Transverse colon (tissue), 4 donors: ENCODE measurements at regions not wholly inside any gene's neighbourhood (a gene's known extent, or its start where the extent isn't known, plus 50 kb on each side); places are given as distances from the start of the nearest gene placed in this dataset.

ENCODE experiments used
- DNase-seq: peaks from one replicate; pipeline ENCODE4 v3.0.0-alpha.2; 2019
- H3K27ac ChIP-seq, 4 donors: fragments of 200-600 bp; sonication (generic); 2 replicates each; pipeline ENCODE4 v1.5.1; 2016 to 2018; ENCODE audit warnings: inconsistent platforms in 4 of 4
- H3K27me3 ChIP-seq: fragments of 200-600 bp; sonication (generic); 2 replicates; pipeline ENCODE4 v1.5.1; 2017; ENCODE audit warnings: inconsistent platforms
- H3K36me3 ChIP-seq, 4 donors: fragments of 200-600 bp; sonication (generic); 2 replicates each; pipeline ENCODE4 v1.5.1; 2017 to 2019; ENCODE audit warnings: inconsistent platforms in 4 of 4
- H3K4me1 ChIP-seq, 4 donors: fragments of 200-600 bp; sonication (generic); 2 replicates each; pipeline ENCODE4 v1.5.1; 2017 to 2020; ENCODE audit warnings: inconsistent platforms in 4 of 4
- H3K4me3 ChIP-seq, 4 donors: fragments of 200-600 bp; sonication (generic); 1 replicate in 1 of 4; 2 replicates in 3 of 4; pipeline versions ENCODE4 v1.5.1 to v1.6.1; 2017 to 2019; ENCODE audit warnings: inconsistent platforms in 4 of 4
- H3K9me3 ChIP-seq, 2 donors: fragments of 200-600 bp; sonication (generic); 2 replicates each; pipeline ENCODE4 v1.5.1; 2017 to 2019; ENCODE audit warnings: inconsistent platforms in 2 of 2
- CTCF ChIP-seq, 5 experiments: fragments of 200-600 bp in 3 of 5; fragments of 450-650 bp in 2 of 5; sonication (generic) in 3 of 5; IDR thresholded peaks; 1 replicate in 2 of 5; 2 replicates in 3 of 5; pipeline ENCODE4 v1.5.1; 2016 to 2017; ENCODE audit warnings: antibody characterized with exemption in 5 of 5, inconsistent platforms in 3 of 5, mild to moderate bottlenecking in 2 of 5, moderate library complexity in 1 of 5
- EP300 ChIP-seq: sonication (generic); formaldehyde crosslinking; IDR thresholded peaks from one replicate; pipeline ENCODE4 v1.6.1; 2017; ENCODE audit warnings: antibody characterized with exemption, low read depth
- POLR2A ChIP-seq: fragments of 450-650 bp; IDR thresholded peaks from one replicate; pipeline ENCODE4 v1.6.1; 2016; ENCODE audit warnings: antibody characterized with exemption, mild to moderate bottlenecking, moderate library complexity
- POLR2AphosphoS5 ChIP-seq, 3 donors: sonication (generic); formaldehyde crosslinking; IDR thresholded peaks; one replicate each; pipeline ENCODE4 v1.6.1; 2016; ENCODE audit warnings: antibody characterized with exemption in 3 of 3
- WGBS, 2 donors: methylation state at CpG; one replicate each; pipeline ENCODE4 v1.1.5; 2018; ENCODE audit warnings: low coverage in 1 of 2; 5-methylcytosine and 5-hydroxymethylcytosine counted together
- in situ Hi-C, 4 donors: fragments of 200-750 bp; cut with MboI; loops; one replicate each; pipeline versions ENCODE4 v1.15.0 to v1.15.1; 2017; ENCODE audit warnings: low sequenced_read_pairs in 3 of 4, low pct_ligation_motif_present in 1 of 4, low pct_unique_long_range_greater_than_20kb in 1 of 4
- intact Hi-C: fragments of 100-400 bp; cut with DNase I; formaldehyde crosslinking; loops from one replicate; pipeline ENCODE4 v1.15.1; 2023; ENCODE audit warnings: low total_unique reads

GRCh38 chr14:86050072-86050683 lies 520.2 kb downstream of the FLRT2 start:
- no peaks in the 10 kb centered on the region for H3K9me3 ChIP-seq
- H3K4me3 ChIP-seq = no peak overlapping the region
- TF ChIP-seq POLR2A (no peak), EP300 (no peak), POLR2AphosphoS5 (IDR thresholded peaks at IDR 0.05) (no peak), CTCF (IDR thresholded peaks at IDR 0.05) (no peak)
- H3K4me1 ChIP-seq = no peaks in the 10 kb centered on the region
- no peaks in the 10 kb centered on the region for H3K36me3 ChIP-seq
- DNase-seq = no peak
- intact Hi-C loops (loop anchor here (5.0 kb wide), 1 partner anchor 1058 kb away; no protein-coding TSS in a partner anchor), in situ Hi-C loops (no loop called here)
- H3K27ac ChIP-seq = no peak overlapping the region
- WGBS, 2 donors = 50 to 51% methylated on average over 2 of the region's 2 CpGs
- H3K27me3 ChIP-seq = no peaks in the 10 kb centered on the region

- Histone ChIP-seq H3K27me3 (no peaks in the 10 kb centered on the region), H3K4me1 (no peaks in the 10 kb centered on the region), H3K4me3 (no peak overlapping the region), H3K27ac (no peak overlapping the region), H3K36me3 (no peaks in the 10 kb centered on the region), H3K9me3 (peaks cover 0 to 3% of the 10 kb centered on the region in 2 donors)
- TF ChIP-seq EP300 = no peak
- no peak for TF ChIP-seq POLR2A
- no peak for TF ChIP-seq CTCF (IDR thresholded peaks at IDR 0.05)
- TF ChIP-seq POLR2AphosphoS5 (IDR thresholded peaks at IDR 0.05) = no peak
- 67 to 71% methylated on average over 1 of the region's 1 CpG for WGBS, 2 donors
- intact Hi-C loops = no loop called here
- in situ Hi-C loops = no loop called here
- DNase-seq = no peak
Observed at GRCh38 chr14:86039176-86039575, 509.2 kb downstream of the FLRT2 start.

DNA sequence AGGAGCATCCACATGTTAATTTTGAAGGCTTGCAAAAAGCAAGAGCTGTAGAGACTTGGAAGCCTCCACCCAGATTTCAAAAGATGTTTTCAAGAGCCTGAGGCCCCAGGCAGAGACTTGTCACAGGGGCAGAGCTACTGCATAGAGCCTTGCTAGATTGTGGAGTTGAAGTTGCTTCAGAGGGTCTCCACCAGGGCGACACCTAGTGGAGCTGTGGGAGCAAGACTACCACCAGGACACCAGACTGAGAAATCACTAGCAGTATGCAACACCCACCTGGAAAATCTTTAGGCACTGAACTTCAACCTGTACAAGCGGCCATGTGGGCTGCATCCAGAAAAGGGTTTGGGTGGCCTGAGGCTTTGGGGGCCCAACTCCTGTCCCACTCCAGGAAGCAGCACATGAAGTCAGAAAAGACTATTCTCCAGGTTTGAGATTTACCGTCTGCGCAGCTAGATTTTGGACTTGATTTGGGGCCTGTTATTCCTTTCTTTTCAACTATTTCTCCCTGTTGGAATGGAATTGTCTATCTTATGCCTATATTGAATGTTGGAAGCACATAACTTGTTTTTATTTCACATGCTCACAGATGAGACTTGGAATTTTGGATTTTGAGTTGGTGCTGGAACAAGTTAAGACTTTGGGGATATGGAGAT lies 508.6 kb downstream of the FLRT2 start:
- DNase-seq = peak; percentile 11
- Histone ChIP-seq H3K9me3 (peaks cover 0 to 3% of the 10 kb centered on the region in 2 donors), H3K36me3 (no peaks in the 10 kb centered on the region), H3K27me3 (no peaks in the 10 kb centered on the region), H3K4me3 (no peak overlapping the region), H3K27ac (no peak overlapping the region), H3K4me1 (no peaks in the 10 kb centered on the region)
- in situ Hi-C loops (no loop called here), intact Hi-C loops (no loop called here)
- WGBS, 2 donors = 63% methylated on average over 4 of the region's 4 CpGs; no CpG with 5 or more reads in 1 of the 2 donors
- no peak for TF ChIP-seq POLR2A
- TF ChIP-seq CTCF (IDR thresholded peaks at IDR 0.05) = peak in 3 of 5 experiments; percentile 27 to 41 (median 41)

- WGBS, 2 donors = 40 to 70% methylated on average over 2 of the region's 2 CpGs
- TF ChIP-seq POLR2AphosphoS5 (IDR thresholded peaks at IDR 0.05) (no peak), CTCF (IDR thresholded peaks at IDR 0.05) (peak in 1 of 5 experiments; percentile 13), EP300 (no peak)
- in situ Hi-C loops = no loop called here
Observed at GRCh38 chr14:86035882-86036281, 505.9 kb downstream of the FLRT2 start.

More at GRCh38 chr14:86035882-86036281, 505.9 kb downstream of the FLRT2 start:
- no peaks in the 10 kb centered on the region for H3K27me3 ChIP-seq
- H3K9me3 ChIP-seq = no peaks in the 10 kb centered on the region
- H3K4me1 ChIP-seq = no peaks in the 10 kb centered on the region
- H3K4me3 ChIP-seq = no peak overlapping the region
- intact Hi-C loops = no loop called here
- DNase-seq = no peak
- H3K27ac ChIP-seq = no peak overlapping the region
- no peaks in the 10 kb centered on the region for H3K36me3 ChIP-seq
